Activated B cell treated with CpG ODN at 0.5 μM for 24 hours (primary cell): ENCODE measurements at regions not wholly inside any gene's neighbourhood (a gene's known extent, or its start where the extent isn't known, plus 50 kb on each side); places are given as distances from the start of the nearest gene placed in this dataset.

Experiments used
- ATAC-seq: fragments of 200-7000 bp; cut with Tn5 transposase; one replicate; pipeline ENCODE4 v1.10.0; 2021; ENCODE audit warnings: low read depth, mild to moderate bottlenecking, moderate library complexity
- CTCF ChIA-PET: fragments of 350-600 bp; sonication (Branson Sonifier 250); formaldehyde crosslinking; loops from one replicate; lab custom pipeline; 2021; ENCODE audit warnings: antibody characterized with exemption; lab: Charles Lee
- POLR2A ChIA-PET: fragments of 350-600 bp; sonication (Branson Sonifier 250); formaldehyde crosslinking; loops from one replicate; lab custom pipeline; 2021; ENCODE audit warnings: antibody characterized with exemption; lab: Charles Lee
- DNase-seq: peaks from one replicate; pipeline ENCODE4 v3.0.0; 2022
- H3K27ac Mint-ChIP-seq: one replicate; pipeline ENCODE4 v1.8.0; 2020; ENCODE audit warnings: mixed read lengths
- H3K27me3 Mint-ChIP-seq: one replicate; pipeline ENCODE4 v1.8.0; 2021; ENCODE audit warnings: mixed read lengths
- H3K36me3 Mint-ChIP-seq: one replicate; pipeline ENCODE4 v1.8.0; 2021; ENCODE audit warnings: low read depth, mixed read lengths
- H3K4me1 Mint-ChIP-seq: one replicate; pipeline ENCODE4 v1.8.0; 2021; ENCODE audit warnings: mixed read lengths
- H3K4me3 Mint-ChIP-seq: one replicate; pipeline ENCODE4 v1.8.0; 2020; ENCODE audit warnings: mild to moderate bottlenecking, mixed read lengths
- H3K9me3 Mint-ChIP-seq: one replicate; pipeline ENCODE4 v1.8.0; 2020; ENCODE audit warnings: mixed read lengths
- CTCF ChIP-seq: fragments of 200-600 bp; IDR thresholded peaks from one replicate; pipeline ENCODE4 v1.8.0; 2022; ENCODE audit warnings: antibody characterized with exemption, mild to moderate bottlenecking
- intact Hi-C: fragments of 100-400 bp; cut with micrococcal nuclease; formaldehyde crosslinking; loops from one replicate; pipeline ENCODE4 v1.15.1; 2024

GRCh38 chr12:92255741-92256140 lies 110.1 kb upstream of the BTG1 start:
- H3K4me1 Mint-ChIP-seq: peaks cover 30% of the 10 kb centered on the region
- no peaks in the 10 kb centered on the region for H3K27me3 Mint-ChIP-seq
- H3K9me3 Mint-ChIP-seq: peaks cover 9% of the 10 kb centered on the region
- no peak for DNase-seq
- no peaks in the 10 kb centered on the region for H3K36me3 Mint-ChIP-seq
- no peak for TF ChIP-seq CTCF
- no peak overlapping the region for H3K4me3 Mint-ChIP-seq
- H3K27ac Mint-ChIP-seq: no peak overlapping the region
- intact Hi-C loops: no loop called here
- no peak for ATAC-seq
- CTCF ChIA-PET: no interaction called here
- POLR2A ChIA-PET: interaction anchor here (1.1 kb wide), 1 partner anchor 110 kb away, joined by 3 read pairs; the partner anchor contains the start of gene BTG1

DNA sequence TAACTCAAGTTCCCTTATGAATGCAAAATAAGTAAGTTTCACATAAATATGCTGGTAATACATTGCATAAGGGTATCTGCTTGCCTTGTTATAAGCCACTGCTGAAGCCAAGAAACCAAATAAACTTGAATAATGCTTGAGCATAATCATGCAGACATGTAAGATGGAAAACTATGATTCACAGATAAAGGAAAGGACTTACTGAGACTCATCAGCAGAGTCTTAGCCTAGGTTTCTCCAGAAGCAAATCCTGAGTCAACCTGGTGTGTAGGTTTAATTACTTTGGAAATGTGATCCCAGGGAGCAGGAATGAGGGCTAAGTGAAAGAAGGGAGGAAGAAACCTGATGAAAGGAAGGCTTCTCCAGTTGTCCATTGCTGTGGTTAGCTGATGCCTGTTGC lies 107.7 kb upstream of the BTG1 start:
- intact Hi-C loops: no loop called here
- H3K36me3 Mint-ChIP-seq: no peaks in the 10 kb centered on the region
- H3K27me3 Mint-ChIP-seq: no peaks in the 10 kb centered on the region
- TF ChIP-seq CTCF: no peak
- peaks cover 9% of the 10 kb centered on the region for H3K9me3 Mint-ChIP-seq
- ATAC-seq: no peak
- DNase-seq: no peak
- no peak overlapping the region for H3K4me3 Mint-ChIP-seq
- no peak overlapping the region for H3K27ac Mint-ChIP-seq
- ChIA-PET POLR2A (no interaction called here), CTCF (no interaction called here)
- peaks cover 16% of the 10 kb centered on the region for H3K4me1 Mint-ChIP-seq

DNA sequence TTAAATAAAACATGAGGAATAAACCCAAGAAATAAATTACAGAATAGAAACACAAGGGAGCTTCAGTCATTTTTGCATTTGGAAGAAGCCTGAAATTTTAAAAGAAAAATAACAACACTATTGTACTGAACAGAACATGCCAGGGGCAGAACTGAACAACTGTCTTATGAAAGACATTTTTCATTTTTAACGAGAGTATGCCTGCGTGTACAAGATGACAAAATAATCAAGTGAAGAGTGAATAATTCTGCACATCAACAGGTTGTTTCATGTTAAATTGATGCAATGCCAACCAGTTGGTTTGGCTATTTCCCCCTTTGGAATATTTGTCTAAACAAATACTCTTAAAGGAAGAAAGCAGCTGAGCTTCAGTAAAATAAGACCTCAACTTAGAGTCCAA lies 103.3 kb upstream of the BTG1 start:
- H3K27ac Mint-ChIP-seq: no peak overlapping the region
- ChIA-PET CTCF (no interaction called here), POLR2A (no interaction called here)
- intact Hi-C loops: loop anchor here (2.0 kb wide), 1 partner anchor 14 kb away; no protein-coding TSS in a partner anchor
- H3K27me3 Mint-ChIP-seq: no peaks in the 10 kb centered on the region
- peaks cover 14% of the 10 kb centered on the region for H3K4me1 Mint-ChIP-seq
- TF ChIP-seq CTCF: no peak
- no peak overlapping the region for H3K4me3 Mint-ChIP-seq
- no peak for DNase-seq
- H3K9me3 Mint-ChIP-seq: peaks cover 2% of the 10 kb centered on the region
- ATAC-seq: no peak
- no peaks in the 10 kb centered on the region for H3K36me3 Mint-ChIP-seq

- ATAC-seq (no peak), DNase-seq (no peak)
- Mint-ChIP-seq H3K27me3 (no peaks in the 10 kb centered on the region), H3K4me1 (no peaks in the 10 kb centered on the region), H3K36me3 (no peaks in the 10 kb centered on the region), H3K9me3 (no peaks in the 10 kb centered on the region), H3K27ac (no peak overlapping the region), H3K4me3 (no peak overlapping the region)
- ChIA-PET CTCF (interaction anchor here (1.1 to 1.4 kb wide), 2 partner anchors 13 to 86 kb away, joined by 3 read pairs; no protein-coding TSS in a partner anchor), POLR2A (interaction anchor here (0.7 to 1.5 kb wide), 5 partner anchors 9 to 99 kb away, joined by 3 to 6 read pairs (median 4); partner anchors contain the start of gene BTG1)
- intact Hi-C loops: no loop called here
- TF ChIP-seq CTCF: no peak
Measured at GRCh38 chr12:92244036-92244435, 98.4 kb upstream of the BTG1 start.

- intact Hi-C loops: no loop called here
- Mint-ChIP-seq H3K27ac (no peak overlapping the region), H3K4me3 (no peak overlapping the region), H3K9me3 (no peaks in the 10 kb centered on the region), H3K27me3 (no peaks in the 10 kb centered on the region), H3K4me1 (peaks cover under 1% of the 10 kb centered on the region), H3K36me3 (no peaks in the 10 kb centered on the region)
- ATAC-seq: no peak
- DNase-seq: no peak
- ChIA-PET CTCF (interaction anchor here (1.1 kb wide), 1 partner anchor 14 kb away, joined by 3 read pairs; no protein-coding TSS in a partner anchor), POLR2A (interaction anchor here (1.5 kb wide), 1 partner anchor 97 kb away, joined by 6 read pairs; the partner anchor contains the start of gene BTG1)
- no peak for TF ChIP-seq CTCF
Measured at GRCh38 chr12:92242907-92243306, 97.3 kb upstream of the BTG1 start.
